ENCODE measurements at regions not wholly inside any gene's neighbourhood (a gene's known extent, or its start where the extent isn't known, plus 50 kb on each side); places are given as distances from the start of the nearest gene placed in this dataset.
"Not testable (repeated sequence)": the region's sequence is repeated elsewhere in the genome, so short reads cannot be mapped to it uniquely, and the experiment has no call there.

DNA sequence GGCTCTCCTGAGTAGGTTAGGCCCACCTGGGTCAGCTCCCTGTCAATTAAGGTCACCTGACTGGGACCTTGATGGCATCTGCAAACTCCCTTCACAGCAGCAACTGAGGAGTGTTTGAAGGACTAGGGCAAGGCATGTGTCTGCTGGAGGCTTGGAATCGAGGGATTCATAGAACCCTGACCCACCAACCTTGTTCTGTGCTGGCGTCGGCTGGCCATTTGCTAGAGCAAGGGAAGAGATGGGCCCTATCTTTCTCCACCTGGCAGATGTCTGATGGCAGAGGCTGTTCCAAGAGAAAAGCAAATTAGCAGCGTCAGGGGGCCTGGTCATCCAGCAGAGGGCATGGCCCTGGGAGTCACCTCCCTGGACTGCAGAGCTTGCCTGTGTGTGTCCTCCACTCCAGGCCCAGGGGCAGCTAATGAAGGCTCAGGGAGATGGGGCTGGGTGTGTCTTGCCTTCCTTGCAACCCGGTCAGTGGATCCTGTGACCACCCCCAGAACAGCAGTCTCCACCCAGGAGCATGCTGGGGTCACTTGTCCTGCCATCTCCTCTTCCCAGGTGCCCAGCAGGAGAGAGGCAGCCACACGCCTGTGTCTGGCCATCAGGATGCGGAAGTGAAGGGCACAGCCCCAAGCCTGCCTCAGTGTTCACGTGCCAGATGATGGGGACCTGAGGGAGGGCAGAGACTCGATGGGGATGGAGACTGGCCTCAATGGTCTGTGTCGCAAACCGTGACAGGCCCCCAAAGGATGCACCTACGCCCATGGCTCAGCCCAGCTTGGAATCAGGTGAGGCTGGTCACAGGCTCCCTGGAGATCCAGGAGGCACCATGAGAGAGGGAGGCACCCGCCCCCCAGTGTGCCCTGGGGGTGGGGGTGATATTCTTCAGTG is 53.9 kb downstream of the BARX1 start:
- DNase-seq, result no peak

DNA sequence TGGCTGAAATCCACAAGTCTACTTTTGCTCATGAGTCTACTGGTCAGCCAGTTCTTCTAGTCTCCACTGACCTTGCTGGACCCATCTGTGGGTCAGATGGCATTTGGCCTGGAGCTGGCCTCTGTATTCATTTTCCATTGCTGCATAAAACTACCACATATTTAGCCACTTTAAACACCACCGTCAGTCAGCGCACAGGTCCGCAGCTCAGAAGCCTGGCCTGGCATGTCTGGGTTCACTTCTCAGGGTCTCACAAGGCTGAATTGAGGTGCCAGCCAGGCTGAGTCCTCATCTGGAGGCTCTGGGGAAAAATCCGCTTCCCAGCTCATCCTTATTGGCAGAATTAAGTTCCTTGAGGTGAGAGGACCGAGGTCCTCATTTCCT is 54.7 kb downstream of the BARX1 start:
- DNase-seq, result no peak

GRCh38 chr9:93899609-93900435 is 55.3 kb downstream of the BARX1 start:
- DNase-seq, result no peak

GRCh38 chr9:93898502-93899426 is 56.4 kb downstream of the BARX1 start:
- DNase-seq, result no peak

GRCh38 chr9:93898026-93898425 is 57.1 kb downstream of the BARX1 start:
- no peak for DNase-seq

DNA sequence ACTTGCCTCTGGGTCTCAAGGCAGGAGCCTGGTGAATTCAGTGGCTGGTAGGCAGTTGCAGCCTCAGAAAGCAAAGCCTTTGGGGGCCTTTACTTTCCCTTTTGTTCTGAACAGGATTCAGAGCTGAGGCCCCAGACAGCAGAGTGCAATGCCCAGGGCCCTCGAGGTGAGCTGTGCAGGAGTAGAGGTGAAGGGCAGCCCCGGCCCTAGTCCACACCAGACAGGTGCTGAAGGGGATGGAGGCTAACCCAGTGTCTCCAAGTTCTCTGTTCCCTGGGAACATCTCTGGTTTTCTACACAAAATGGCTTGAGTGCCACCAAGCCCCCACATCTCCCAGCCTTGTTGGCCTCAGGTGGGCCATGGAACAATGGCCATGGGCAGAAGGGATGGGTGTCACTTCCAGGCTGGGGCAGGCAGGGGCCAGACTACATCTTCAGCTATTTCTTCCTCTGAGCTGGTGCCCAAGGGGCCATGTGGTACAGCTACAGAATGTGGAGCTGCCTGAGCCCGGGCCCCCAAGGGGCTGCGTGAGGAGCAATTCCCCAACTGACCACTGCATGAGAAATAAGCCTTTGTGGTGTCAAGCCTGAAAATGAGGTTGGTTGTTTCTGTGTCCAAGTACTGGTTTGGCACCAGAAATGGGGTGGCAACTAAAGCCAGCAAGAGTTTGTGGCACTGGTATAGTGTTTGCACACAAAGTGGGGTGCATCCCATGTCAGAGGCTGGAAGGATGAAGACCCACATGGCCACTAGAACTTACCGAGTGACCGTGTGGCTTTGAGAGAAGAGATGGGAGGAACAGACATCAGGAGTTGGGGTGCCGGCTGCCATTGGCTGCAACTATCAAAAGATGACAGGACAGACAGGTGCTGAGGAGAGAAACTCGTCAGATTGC is 57.8 kb downstream of the BARX1 start:
- no peak for DNase-seq

DNA sequence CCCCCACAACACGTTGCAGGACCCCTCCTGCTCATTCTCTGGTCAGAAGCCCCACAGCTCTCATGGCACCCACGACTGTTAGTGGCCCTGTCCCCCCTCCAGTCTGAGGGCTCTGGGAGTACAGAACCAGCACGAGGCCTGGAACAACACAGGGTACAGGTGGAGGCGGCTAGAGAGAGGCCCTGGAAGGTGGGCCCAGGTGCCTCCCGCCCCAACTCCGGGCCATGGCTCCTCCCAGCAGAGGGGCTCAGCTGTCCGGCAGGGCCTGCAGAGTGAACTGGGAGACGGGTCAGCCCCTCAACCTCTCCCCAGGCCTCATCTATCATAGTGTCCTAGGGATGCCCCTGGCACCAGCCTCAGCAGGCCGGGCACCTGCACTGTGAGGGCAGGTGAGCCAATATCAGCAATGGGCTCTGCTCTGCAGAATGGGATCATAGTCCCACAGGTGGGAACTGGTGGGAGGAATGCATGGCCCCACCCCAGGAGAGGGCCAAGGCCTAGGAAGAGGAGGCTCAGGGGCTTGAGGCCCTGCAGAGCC is 58.6 kb downstream of the BARX1 start:
- no peak for DNase-seq

GRCh38 chr9:93896093-93896492 is 59.1 kb downstream of the BARX1 start:
- DNase-seq, result no peak

- no peak for DNase-seq
Measured at GRCh38 chr9:93895535-93895934, 59.6 kb downstream of the BARX1 start.

GRCh38 chr9:93894691-93895079 is 60.5 kb downstream of the BARX1 start:
- no peak for DNase-seq

DNA sequence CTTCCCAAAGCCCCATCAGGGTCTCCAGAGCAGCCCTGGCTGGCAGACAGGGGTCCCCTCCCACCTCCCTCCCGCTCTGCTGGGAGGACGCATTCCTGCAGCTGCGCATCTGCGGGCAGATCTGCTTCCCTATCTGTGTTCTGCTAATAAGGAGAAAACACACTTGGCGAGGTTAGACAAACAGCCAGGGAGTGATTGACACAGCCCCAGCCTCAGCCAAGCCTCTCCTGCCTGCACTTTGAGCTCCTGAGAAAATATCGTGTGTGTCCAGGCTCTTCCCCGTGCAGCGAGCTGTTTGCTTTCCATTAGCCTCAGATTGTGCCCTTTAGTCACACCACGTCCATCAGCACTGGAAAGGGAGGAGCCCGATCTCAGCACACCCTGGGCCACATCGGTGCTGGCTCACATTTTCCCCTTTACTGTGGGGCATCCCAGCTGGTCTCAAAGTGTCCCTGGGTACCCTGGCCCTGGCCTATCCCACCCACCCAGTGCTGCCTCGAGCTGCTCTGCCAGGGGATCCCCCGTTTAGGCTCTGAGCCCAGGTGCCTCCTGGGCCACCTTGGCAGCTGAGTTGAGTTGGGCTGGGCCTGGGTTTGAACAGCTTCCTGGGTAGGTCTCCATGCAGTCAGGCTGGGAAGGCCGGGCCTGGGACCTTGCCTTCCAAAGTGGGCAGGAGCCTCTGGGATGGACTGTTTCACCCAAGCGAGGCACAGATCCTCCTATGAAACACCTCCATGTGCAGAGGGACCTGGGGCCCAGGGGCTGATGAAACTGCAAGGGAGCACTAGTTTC is 61.1 kb downstream of the BARX1 start:
- DNase-seq, result peak; percentile 59

- no peak for DNase-seq
Measured at GRCh38 chr9:93893194-93893593, 62.0 kb downstream of the BARX1 start.

- no peak for DNase-seq
Measured at GRCh38 chr9:93892748-93893147, 62.4 kb downstream of the BARX1 start.

- no peak for DNase-seq
Measured at GRCh38 chr9:93891549-93892310, 63.4 kb downstream of the BARX1 start.

GRCh38 chr9:93891050-93891449 is 64.1 kb downstream of the BARX1 start:
- DNase-seq, result no peak

DNA sequence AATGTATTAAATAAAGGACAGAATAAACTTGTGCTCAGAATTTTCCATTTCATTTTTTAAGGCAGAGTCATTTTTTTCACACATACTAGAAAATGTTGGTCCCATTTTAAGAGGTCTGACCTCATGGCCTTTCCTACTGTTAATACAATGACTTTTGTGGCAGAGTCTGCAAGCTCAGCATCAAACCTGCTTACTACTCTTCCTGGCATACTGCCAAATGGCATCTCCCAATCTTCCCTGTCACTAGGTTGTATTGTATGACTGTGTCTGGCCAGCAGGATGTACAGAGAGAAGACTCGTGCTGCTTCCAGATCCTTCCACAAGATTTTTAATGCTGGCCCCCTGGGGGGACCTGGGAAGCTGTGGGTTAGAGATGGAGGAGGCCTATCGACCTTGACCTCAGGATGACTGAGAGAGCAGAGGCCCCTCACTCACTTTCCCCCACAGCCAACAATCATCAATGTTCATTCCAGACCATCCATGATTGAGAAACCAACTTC is 64.7 kb downstream of the BARX1 start:
- DNase-seq, result peak; percentile 45

- DNase-seq, result no peak
Measured at GRCh38 chr9:93886911-93887310, 68.2 kb downstream of the BARX1 start.

DNA sequence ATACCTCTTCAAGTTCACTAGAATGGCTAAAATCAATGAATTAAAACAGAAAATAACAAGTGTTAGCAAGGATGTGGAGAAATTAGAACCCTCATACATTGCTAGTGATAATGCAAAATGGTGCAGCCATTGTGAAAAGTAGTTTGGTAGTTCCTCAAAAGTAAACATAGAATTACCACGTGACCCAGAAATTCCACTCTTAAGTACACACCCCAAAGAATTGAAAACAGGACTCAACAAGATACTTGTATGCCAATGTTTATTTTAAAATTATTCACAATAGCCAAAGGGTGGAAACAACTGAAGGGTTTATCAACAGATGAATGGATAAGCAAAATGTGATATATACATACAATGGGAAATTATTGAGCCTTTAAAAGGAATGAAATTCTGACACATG is 70.3 kb downstream of the BARX1 start:
- DNase-seq, result peak; percentile 79

GRCh38 chr9:93879662-93880407 is 75.3 kb downstream of the BARX1 start:
- DNase-seq, result not testable (repeated sequence)

Measured in NCI-H748 treated with DMSO at 0.1 percent for 48 hours (cell line).